ENCODE measurements at regions not wholly inside any gene's neighbourhood (a gene's known extent, or its start where the extent isn't known, plus 50 kb on each side); places are given as distances from the start of the nearest gene placed in this dataset.
"Not testable (repeated sequence)": the region's sequence is repeated elsewhere in the genome, so short reads cannot be mapped to it uniquely, and the experiment has no call there.

DNA sequence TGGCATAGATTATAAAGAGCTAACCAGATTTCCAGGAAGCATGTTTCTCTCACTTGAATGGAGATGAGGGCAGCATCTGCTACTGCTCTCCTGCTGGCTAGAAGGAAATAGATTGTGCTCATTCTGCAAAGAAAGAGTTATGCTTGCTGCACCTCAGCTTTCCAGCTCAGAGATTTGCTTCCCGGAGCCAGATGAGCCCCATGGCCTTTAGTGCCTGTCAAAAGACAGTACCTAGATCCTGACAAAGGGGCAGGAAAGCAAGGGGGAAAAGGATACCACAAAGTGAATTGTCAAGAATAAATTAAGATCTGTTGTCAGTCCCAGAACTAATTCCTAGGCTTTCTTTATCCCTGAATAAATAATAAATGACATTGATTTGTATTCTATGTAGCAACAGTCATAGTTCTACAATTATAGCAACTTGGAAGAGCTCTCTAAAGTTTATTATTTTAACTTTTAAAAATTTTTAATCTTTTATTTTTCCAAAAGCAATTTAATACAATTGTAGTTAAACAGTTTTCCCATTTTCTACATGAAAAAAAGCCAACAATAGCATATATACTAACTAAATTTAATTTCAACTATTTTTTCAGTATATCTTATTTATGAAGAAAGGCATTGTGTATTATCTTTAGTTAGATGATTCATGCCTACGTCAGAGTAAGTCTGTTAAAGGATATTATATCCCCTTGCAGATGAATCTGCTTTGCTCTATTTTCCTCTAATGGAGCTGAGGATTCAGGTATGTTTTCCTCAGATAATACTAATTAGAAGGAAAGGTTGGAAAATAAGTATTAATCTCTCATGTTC is 306.1 kb upstream of the DDI1 start:
- no peak for DNase-seq (ENCODE audit: low read depth)

DNA sequence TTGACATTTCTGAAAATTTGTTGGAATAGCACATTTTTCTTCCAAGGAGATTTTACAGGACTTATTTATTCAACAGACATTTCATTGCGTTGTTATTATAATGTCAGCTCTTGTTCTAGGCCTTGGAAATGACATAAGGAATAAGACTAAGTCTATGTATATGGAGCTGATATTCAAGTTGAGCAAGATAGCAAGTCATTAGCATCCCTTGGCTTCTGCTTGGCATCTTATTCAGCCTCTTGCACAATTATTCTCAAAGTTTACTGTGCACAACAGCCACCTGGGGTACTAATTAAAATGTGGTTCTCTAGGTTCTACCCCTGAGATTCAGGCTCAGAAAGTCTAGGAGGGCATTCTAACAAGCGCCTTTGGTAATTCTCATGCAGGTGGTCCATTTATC is 304.8 kb upstream of the DDI1 start:
- DNase-seq (ENCODE audit: low read depth): no peak

GRCh38 chr11:103733889-103734288 is 302.6 kb upstream of the DDI1 start:
- no peak for DNase-seq (ENCODE audit: low read depth)

DNA sequence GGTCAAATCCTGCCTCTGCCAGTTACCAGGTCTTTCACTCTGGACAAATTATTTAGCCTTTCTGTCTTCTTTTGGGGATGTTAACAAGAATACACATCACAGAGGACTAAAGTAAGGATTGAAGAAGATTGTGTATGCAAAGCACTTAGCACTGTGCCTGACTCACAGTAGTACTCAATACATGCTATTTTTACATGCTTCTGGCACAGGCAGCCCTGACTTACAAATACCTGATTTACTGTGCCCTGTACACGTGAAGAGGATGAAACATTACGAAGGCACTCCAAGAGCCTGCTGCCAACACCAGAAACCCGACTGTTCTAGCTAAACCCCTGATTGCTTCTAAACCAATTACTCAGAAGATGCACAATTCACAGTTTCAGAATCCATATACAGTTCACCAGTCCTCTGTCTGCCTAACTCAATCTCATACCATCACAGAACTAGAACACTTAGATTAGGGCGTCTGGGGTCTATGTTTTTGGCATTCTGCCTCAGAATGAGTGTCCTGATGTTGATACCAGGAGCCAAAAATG is 300.9 kb upstream of the DDI1 start:
- no peak for DNase-seq (ENCODE audit: low read depth)

- no peak for DNase-seq (ENCODE audit: low read depth)
These were observed 300.0 kb upstream of the DDI1 start for GRCh38 chr11:103736315-103737036.

DNA sequence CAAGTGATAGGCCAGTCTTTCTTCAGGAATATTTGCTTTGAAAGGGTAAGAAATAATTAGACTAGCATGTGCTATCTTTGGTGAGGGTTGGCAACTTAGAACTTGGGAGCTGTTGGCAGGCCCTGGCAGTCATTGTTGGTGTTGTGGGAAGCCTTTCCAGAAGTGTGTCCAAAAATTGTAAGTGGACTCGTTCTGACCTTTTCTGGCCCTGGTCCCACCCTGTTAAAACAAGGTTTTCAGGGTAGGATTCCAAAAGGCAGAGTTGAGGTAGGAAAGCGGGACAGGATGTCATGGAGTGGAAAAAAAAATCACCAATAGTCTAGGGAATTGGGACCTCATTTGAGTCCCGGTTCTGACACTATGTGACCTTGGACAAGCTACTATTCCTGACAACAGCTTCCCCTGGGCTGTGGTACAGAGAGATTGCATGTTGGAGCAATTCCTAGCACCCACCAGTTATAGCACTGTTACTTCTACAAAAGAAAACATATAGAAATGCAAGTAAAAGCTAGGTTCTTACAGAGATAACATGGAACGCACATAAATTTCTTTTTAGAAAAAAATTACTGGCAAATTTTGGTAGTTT is 299.3 kb upstream of the DDI1 start:
- no peak for DNase-seq (ENCODE audit: low read depth)

GRCh38 chr11:103737747-103738146 is 298.7 kb upstream of the DDI1 start:
- DNase-seq (ENCODE audit: low read depth): no peak

GRCh38 chr11:103739074-103739796 is 297.2 kb upstream of the DDI1 start:
- not testable (repeated sequence) for DNase-seq (ENCODE audit: low read depth)

- DNase-seq (ENCODE audit: low read depth): no peak
These were observed 291.8 kb upstream of the DDI1 start for GRCh38 chr11:103744496-103745153.

- no peak for DNase-seq (ENCODE audit: low read depth)
These were observed 287.3 kb upstream of the DDI1 start for GRCh38 chr11:103749158-103749557.

DNA sequence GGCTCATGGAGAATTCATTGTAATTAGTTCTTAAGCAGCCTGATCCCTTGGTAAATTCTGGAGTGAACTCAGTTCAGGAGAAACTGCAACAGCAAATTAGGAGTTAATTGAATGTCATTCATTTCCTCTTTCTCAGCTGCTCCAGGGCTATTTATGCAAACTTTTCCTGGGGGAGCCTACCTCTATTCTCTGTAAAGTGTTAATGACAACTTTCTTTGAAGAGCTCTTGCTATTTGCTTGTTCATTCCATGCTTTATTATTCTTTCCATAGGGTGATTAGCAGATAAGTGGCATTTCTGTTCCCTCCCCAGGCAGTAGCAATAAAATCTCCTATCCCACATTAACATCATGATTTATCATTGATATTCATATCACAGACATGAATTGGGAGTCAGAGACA is 267.6 kb upstream of the DDI1 start:
- DNase-seq (ENCODE audit: low read depth): no peak

DNA sequence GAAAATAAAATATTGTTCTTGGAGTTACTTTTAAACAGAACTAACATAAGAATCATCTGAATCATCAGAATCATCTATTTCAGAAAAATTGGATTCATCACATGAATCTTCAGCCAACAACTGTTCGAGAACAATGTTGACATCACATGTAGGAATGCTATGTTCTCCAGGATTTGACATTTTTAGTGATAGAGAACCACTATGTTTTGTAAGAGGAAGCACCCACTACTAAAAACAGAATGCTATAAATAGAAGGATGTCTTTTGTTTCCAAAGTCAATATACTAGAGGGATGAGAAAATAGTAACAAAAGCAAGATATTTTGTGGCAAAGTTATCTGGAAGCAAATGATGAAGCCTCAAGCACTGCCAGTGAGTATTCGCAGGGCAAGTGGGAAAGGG is 263.4 kb upstream of the DDI1 start:
- no peak for DNase-seq (ENCODE audit: low read depth)

DNA sequence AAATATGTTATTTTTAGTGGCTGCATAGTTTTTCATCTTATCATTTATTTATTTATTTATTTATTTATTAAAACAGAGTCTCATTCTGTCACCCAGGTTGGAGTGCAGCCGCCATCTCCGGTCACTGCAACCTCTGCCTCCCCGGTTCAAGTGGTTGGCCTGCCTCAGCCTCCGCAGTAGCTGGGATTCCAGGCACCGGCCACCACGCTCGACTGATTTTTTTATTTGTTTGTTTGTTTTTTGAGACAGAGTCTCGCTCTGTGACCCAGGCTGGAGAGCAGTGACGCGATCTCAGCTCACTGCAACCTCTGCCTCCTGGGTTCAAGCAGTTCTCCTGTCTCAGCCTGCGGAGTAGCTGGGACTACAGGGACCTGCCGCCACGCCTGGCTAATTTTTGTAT is 262.9 kb upstream of the DDI1 start:
- no peak for DNase-seq (ENCODE audit: low read depth)

DNA sequence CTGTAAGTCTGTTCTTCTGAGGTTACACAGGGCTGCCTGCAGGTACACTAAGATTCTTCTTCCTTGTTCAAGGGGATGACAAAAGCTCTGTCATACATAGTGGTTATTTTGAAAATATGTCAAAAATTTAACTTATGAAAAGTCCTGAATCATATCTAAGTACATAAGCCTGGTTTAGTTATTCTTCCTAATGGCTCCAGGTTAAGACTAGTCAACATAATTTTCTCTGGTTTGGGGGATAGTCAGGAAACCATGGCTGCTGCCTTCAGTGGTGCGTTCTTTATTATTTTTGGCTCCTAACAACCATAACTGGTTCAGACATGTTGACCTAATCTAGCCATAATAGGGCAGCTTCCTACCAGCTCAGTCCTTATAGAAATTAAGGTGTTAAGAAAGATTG is 257.4 kb upstream of the DDI1 start:
- DNase-seq (ENCODE audit: low read depth): no peak

DNA sequence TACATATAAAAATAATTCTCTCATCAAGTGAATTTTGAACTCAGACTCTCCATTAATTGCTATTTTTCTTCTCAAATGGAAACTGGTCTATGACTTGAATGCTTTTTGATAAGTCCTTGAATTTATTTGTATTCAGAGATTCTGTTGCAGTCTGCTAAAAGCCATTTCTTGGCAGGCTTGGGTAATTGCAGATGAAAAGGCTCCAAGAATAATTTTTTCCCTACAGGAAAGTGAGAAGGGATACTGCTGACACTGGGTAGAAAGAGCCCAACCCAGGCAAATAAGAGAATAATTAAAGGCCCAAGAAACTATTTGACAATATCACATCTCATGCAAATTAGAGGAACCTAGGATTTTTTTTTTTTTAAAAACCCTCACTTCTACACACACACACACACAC is 246.5 kb upstream of the DDI1 start:
- DNase-seq (ENCODE audit: low read depth): no peak

DNA sequence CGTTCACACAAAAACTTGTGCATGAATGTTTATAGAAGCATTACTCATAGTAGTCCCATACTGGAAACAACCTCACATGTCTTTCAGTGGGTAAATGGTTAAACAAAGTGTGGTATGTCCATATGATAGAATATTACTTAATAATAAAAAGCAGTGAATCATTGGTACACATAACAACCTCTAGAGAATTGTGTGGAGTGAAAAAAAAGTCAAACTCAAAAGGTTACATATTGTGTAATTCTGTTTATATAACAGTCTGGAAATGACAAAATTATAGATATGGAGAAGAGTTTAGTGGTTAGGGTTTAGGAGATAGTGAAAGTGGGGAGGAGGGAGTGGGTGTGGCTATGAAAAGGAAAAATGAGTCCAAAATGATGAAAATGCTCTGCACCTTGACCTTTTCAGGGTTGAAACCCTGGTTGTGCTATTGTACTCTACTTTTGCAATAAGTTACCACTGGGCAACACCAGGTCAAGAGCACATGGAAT is 243.4 kb upstream of the DDI1 start:
- no peak for DNase-seq (ENCODE audit: low read depth)

- DNase-seq (ENCODE audit: low read depth): no peak
These were observed 242.2 kb upstream of the DDI1 start for GRCh38 chr11:103794262-103794661.

DNA sequence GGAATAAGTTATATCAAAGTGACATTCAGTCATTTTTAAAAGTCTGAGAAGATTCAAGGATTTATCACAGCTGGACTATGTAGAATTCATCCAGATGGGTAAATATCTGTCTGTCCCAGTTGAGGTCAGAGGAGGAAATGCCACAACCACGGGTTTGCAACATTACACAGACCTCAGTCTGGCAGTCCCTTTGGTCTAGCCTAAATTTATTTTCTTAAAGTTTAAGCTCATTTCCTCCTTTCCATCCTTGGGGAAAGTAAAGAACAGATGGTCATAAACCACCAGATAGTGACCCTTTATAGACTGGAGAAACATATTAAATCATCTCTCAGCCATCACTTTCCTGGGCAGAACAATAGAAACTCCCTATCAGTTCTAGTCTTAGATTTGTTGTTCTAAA is 238.4 kb upstream of the DDI1 start:
- DNase-seq (ENCODE audit: low read depth): no peak

DNA sequence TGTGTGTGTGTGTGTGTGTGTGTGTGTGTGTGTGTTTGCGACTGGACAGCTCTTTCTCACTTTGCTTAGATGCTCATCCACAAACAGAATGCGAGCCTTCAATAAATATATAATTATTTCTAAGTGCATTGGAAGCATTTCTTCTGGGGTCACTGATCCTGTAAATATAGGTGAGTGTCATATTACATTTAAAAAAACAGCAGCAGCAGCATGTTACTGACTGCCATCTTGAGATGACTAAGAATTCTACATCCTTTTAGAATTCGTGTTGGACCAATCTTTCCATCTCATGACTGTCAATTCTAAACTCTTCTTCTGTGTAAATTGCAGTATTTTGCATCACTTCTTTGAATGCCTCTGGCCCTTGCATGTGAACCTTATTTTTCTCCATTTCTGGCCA is 238.0 kb upstream of the DDI1 start:
- no peak for DNase-seq (ENCODE audit: low read depth)

GRCh38 chr11:103800406-103801114 is 235.9 kb upstream of the DDI1 start:
- no peak for DNase-seq (ENCODE audit: low read depth)

DNA sequence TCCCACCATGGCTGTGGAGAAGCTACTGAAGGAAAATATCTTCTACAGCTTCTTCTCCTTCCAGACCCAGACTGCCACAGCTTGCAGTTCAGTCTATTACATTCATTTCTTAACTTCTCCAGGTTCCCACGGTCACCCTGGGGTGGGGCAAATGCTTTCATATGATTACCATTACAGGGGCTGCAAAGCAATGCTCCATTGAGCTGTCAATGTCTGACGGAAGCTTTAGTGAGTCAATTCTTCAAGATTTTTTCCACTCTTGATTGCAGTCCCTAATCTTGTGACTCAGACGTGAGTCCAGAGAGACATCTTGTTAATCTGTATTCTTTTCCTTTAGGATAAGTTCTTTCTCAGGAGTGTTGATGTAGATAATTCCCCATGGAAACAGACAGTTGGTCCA is 233.4 kb upstream of the DDI1 start:
- no peak for DNase-seq (ENCODE audit: low read depth)

All from activated gamma-delta T cell treated with anti-CD3 and anti-CD28 coated beads, Interleukin-2, amount 50 U/mL, for 16 hours (primary cell).